Activated CD4-positive, alpha-beta T cell treated with anti-CD3 and anti-CD28 coated beads for 36 hours (primary cell): ENCODE measurements at regions not wholly inside any gene's neighbourhood (a gene's known extent, or its start where the extent isn't known, plus 50 kb on each side); places are given as distances from the start of the nearest gene placed in this dataset.
A peak's percentile ranks its signal among the peaks of the same experiment; 100 is the strongest.

Experiments used
- ATAC-seq: fragments of 200-7000 bp; cut with Tn5 transposase; one replicate; pipeline ENCODE4 v1.10.0; 2021; ENCODE audit warnings: mild to moderate bottlenecking, moderate library complexity
- CTCF ChIA-PET: fragments of 350-600 bp; sonication (Branson Sonifier 250); formaldehyde crosslinking; loops from one replicate; lab custom pipeline; 2021; ENCODE audit warnings: antibody characterized with exemption; lab: Charles Lee
- POLR2A ChIA-PET: fragments of 350-600 bp; sonication (Branson Sonifier 250); formaldehyde crosslinking; loops from one replicate; lab custom pipeline; 2021; ENCODE audit warnings: antibody characterized with exemption, inconsistent platforms; lab: Charles Lee
- DNase-seq: peaks from one replicate; pipeline ENCODE4 v3.0.0-alpha.2; 2020
- H3K27ac Mint-ChIP-seq: one replicate; pipeline ENCODE4 v1.8.0; 2021; ENCODE audit warnings: mixed read lengths
- H3K27me3 Mint-ChIP-seq: one replicate; pipeline ENCODE4 v1.8.0; 2021; ENCODE audit warnings: mixed read lengths
- H3K36me3 Mint-ChIP-seq: one replicate; pipeline ENCODE4 v1.8.0; 2021; ENCODE audit warnings: low read depth, mixed read lengths
- H3K4me1 Mint-ChIP-seq: one replicate; pipeline ENCODE4 v1.8.0; 2021; ENCODE audit warnings: mixed read lengths
- H3K4me3 Mint-ChIP-seq: one replicate; pipeline ENCODE4 v1.8.0; 2021; ENCODE audit warnings: mild to moderate bottlenecking, moderate library complexity, mixed read lengths
- H3K9me3 Mint-ChIP-seq: one replicate; pipeline ENCODE4 v1.8.0; 2021; ENCODE audit warnings: low read depth, mixed read lengths
- intact Hi-C, 2 experiments: fragments of 100-400 bp; cut with DNase I in 1 of 2; cut with micrococcal nuclease in 1 of 2; formaldehyde crosslinking; loops; one replicate each; pipeline versions ENCODE4 v1.14.2 to v1.15.1; 2022 to 2024; cut with DNase I, micrococcal nuclease

DNA sequence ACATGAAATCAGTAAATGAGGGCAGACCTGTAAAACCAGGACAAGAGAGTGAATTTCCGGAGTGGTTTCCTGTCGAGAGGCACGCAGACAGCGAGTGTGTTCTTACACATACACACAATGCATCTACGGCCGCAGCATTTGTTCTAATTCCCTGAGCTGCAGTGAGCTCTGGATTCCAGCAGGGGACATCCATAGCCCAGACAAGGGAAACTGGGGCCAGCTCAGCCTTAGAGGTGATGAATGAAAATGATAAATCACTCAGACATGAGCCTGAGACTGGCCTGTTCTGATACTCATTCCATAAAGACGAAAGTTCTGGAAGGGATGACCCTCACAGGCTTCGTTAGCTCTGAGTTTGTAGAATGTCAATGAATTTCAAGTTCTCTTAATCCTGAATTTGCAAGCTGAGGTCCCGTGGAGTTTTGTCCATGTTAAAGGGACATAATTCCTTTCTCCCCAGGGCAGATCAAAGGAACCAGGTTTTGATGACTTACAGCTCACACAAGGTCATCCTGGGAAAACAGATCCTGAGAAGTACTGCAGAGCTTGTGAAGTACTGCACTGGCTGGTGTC is 207.9 kb upstream of the C1orf87 start:
- CTCF ChIA-PET = interaction anchor here (0.5 to 1.4 kb wide), 14 partner anchors 10 to 768 kb away, joined by 3 to 5 read pairs (median 3); no protein-coding TSS in a partner anchor
- DNase-seq = peak; percentile 66
- Mint-ChIP-seq H3K9me3 (no peaks in the 10 kb centered on the region), H3K27me3 (no peaks in the 10 kb centered on the region), H3K27ac (no peak overlapping the region), H3K4me1 (peaks cover 9% of the 10 kb centered on the region), H3K4me3 (no peak overlapping the region), H3K36me3 (no peaks in the 10 kb centered on the region)
- POLR2A ChIA-PET = no interaction called here
- ATAC-seq = peak; percentile 93
- intact Hi-C loops = loop anchor here in 1 of 2 experiments (1.0 to 2.0 kb wide), 2 partner anchors 484 to 761 kb away; no protein-coding TSS in a partner anchor

GRCh38 chr1:60280819-60281218 is 207.2 kb upstream of the C1orf87 start:
- CTCF ChIA-PET = interaction anchor here (0.8 to 1.4 kb wide), 8 partner anchors 9 to 768 kb away, joined by 3 to 4 read pairs (median 3); no protein-coding TSS in a partner anchor
- H3K9me3 Mint-ChIP-seq = no peaks in the 10 kb centered on the region

GRCh38 chr1:60280256-60280655 is 206.7 kb upstream of the C1orf87 start:
- no peaks in the 10 kb centered on the region for H3K36me3 Mint-ChIP-seq
- no peak overlapping the region for H3K27ac Mint-ChIP-seq
- H3K4me3 Mint-ChIP-seq = no peak overlapping the region
- no peaks in the 10 kb centered on the region for H3K27me3 Mint-ChIP-seq
- H3K4me1 Mint-ChIP-seq = peaks cover 9% of the 10 kb centered on the region
- no peak for ATAC-seq
- intact Hi-C loops = loop anchor here in 1 of 2 experiments (2.0 kb wide), 1 partner anchor 763 kb away; no protein-coding TSS in a partner anchor
- H3K9me3 Mint-ChIP-seq = no peaks in the 10 kb centered on the region
- POLR2A ChIA-PET = no interaction called here
- CTCF ChIA-PET = no interaction called here
- no peak for DNase-seq

More at GRCh38 chr1:60280819-60281218, 207.2 kb upstream of the C1orf87 start:
- H3K4me3 Mint-ChIP-seq = no peak overlapping the region
- no peak for ATAC-seq
- H3K27ac Mint-ChIP-seq = no peak overlapping the region
- DNase-seq = no peak
- POLR2A ChIA-PET = no interaction called here
- H3K4me1 Mint-ChIP-seq = peaks cover 9% of the 10 kb centered on the region
- intact Hi-C loops = loop anchor here in 1 of 2 experiments (1.0 to 2.0 kb wide), 2 partner anchors 484 to 762 kb away; no protein-coding TSS in a partner anchor
- H3K36me3 Mint-ChIP-seq = no peaks in the 10 kb centered on the region
- no peaks in the 10 kb centered on the region for H3K27me3 Mint-ChIP-seq

GRCh38 chr1:60279798-60280197 is 206.2 kb upstream of the C1orf87 start:
- no peak overlapping the region for H3K4me3 Mint-ChIP-seq
- ChIA-PET CTCF (no interaction called here), POLR2A (no interaction called here)
- no peak overlapping the region for H3K27ac Mint-ChIP-seq
- no peaks in the 10 kb centered on the region for H3K36me3 Mint-ChIP-seq
- peaks cover 9% of the 10 kb centered on the region for H3K4me1 Mint-ChIP-seq
- H3K27me3 Mint-ChIP-seq = no peaks in the 10 kb centered on the region
- DNase-seq (no peak), ATAC-seq (no peak)
- H3K9me3 Mint-ChIP-seq = no peaks in the 10 kb centered on the region
- intact Hi-C loops = loop anchor here in 1 of 2 experiments (2.0 kb wide), 1 partner anchor 763 kb away; no protein-coding TSS in a partner anchor

DNA sequence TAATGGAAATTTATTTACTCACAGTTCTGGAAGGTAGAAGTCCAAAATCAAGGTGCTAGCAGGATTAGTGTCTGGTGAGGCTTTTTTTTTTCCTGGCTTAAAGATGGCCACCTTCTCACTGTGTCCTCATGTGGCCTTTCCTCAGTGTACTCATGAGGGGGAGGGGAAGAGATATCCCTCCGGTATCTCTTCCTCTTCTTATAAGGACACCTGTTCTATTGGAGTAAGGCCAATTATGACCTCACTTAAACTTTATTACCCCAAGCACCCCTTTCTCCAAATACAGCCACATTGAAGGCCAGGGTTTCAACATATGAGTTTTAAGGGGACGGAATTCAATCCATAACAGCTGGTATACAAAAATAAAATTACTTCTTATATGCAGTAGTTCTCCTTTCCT is 203.7 kb upstream of the C1orf87 start:
- no peaks in the 10 kb centered on the region for H3K36me3 Mint-ChIP-seq
- DNase-seq (no peak), ATAC-seq (no peak)
- intact Hi-C loops = no loop called here
- POLR2A ChIA-PET = no interaction called here
- no peak overlapping the region for H3K4me3 Mint-ChIP-seq
- no peaks in the 10 kb centered on the region for H3K9me3 Mint-ChIP-seq
- no peaks in the 10 kb centered on the region for H3K27me3 Mint-ChIP-seq
- CTCF ChIA-PET = no interaction called here
- peaks cover 9% of the 10 kb centered on the region for H3K4me1 Mint-ChIP-seq
- H3K27ac Mint-ChIP-seq = no peak overlapping the region

GRCh38 chr1:60274422-60275290 is 201.1 kb upstream of the C1orf87 start:
- intact Hi-C loops = no loop called here
- Mint-ChIP-seq H3K4me1 (no peaks in the 10 kb centered on the region), H3K27me3 (no peaks in the 10 kb centered on the region), H3K36me3 (no peaks in the 10 kb centered on the region), H3K9me3 (no peaks in the 10 kb centered on the region), H3K27ac (no peak overlapping the region), H3K4me3 (no peak overlapping the region)
- ATAC-seq (no peak), DNase-seq (no peak)
- POLR2A ChIA-PET = no interaction called here
- CTCF ChIA-PET = no interaction called here

DNA sequence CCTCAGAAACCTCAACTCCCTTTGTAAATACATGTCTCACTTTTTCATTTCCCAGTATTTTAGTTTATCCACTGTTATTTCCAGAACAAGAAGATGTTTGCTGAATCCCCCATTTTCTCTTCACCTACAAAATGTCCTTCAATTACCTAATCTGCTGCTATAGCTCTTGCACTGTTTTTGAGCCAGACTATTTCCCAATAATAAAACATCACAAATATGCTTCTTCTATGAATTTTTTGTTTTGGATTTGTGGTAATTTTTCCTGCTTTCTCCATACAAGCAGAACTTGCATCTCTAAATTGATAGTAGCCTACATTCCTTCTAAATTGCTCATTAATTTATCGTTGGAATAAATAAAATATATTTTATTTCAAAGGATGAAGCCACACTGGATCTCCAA is 199.6 kb upstream of the C1orf87 start:
- ATAC-seq (no peak), DNase-seq (no peak)
- intact Hi-C loops = no loop called here
- H3K4me3 Mint-ChIP-seq = no peak overlapping the region
- H3K9me3 Mint-ChIP-seq = no peaks in the 10 kb centered on the region
- ChIA-PET POLR2A (no interaction called here), CTCF (no interaction called here)
- no peak overlapping the region for H3K27ac Mint-ChIP-seq
- H3K27me3 Mint-ChIP-seq = peaks cover 1% of the 10 kb centered on the region
- no peaks in the 10 kb centered on the region for H3K4me1 Mint-ChIP-seq
- no peaks in the 10 kb centered on the region for H3K36me3 Mint-ChIP-seq

- Mint-ChIP-seq H3K9me3 (no peaks in the 10 kb centered on the region), H3K27ac (no peak overlapping the region), H3K36me3 (no peaks in the 10 kb centered on the region), H3K27me3 (peaks cover 2% of the 10 kb centered on the region), H3K4me1 (no peaks in the 10 kb centered on the region), H3K4me3 (no peak overlapping the region)
- DNase-seq = no peak
- ChIA-PET CTCF (interaction anchor here (1.8 kb wide), 1 partner anchor 10 kb away, joined by 4 read pairs; no protein-coding TSS in a partner anchor), POLR2A (no interaction called here)
- intact Hi-C loops = no loop called here
- ATAC-seq = no peak
Observed at GRCh38 chr1:60271041-60271440, 197.5 kb upstream of the C1orf87 start.

DNA sequence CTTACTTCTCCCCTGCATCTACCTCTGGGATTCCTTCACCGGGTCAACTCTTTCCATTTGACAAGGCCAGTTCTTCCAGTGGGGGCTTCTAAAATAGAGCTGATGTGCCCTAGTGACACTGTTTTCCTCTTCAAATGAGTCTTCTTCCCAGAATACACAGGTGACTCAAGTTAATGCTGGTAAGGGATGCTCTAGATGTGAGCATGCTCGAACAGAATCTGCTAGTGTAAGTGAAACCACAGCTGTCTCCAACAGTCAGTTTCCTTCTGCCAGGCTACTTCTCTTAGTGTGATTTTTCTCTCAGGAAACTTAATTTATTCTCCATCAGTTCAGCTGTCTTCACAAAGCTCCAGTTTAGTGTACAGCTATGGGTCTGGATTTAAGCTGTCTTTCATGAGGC is 194.9 kb upstream of the C1orf87 start:
- no peak overlapping the region for H3K27ac Mint-ChIP-seq
- ChIA-PET POLR2A (no interaction called here), CTCF (no interaction called here)
- H3K4me3 Mint-ChIP-seq = no peak overlapping the region
- intact Hi-C loops = no loop called here
- DNase-seq (no peak), ATAC-seq (no peak)
- no peaks in the 10 kb centered on the region for H3K9me3 Mint-ChIP-seq
- peaks cover 2% of the 10 kb centered on the region for H3K27me3 Mint-ChIP-seq
- no peaks in the 10 kb centered on the region for H3K36me3 Mint-ChIP-seq
- H3K4me1 Mint-ChIP-seq = no peaks in the 10 kb centered on the region

DNA sequence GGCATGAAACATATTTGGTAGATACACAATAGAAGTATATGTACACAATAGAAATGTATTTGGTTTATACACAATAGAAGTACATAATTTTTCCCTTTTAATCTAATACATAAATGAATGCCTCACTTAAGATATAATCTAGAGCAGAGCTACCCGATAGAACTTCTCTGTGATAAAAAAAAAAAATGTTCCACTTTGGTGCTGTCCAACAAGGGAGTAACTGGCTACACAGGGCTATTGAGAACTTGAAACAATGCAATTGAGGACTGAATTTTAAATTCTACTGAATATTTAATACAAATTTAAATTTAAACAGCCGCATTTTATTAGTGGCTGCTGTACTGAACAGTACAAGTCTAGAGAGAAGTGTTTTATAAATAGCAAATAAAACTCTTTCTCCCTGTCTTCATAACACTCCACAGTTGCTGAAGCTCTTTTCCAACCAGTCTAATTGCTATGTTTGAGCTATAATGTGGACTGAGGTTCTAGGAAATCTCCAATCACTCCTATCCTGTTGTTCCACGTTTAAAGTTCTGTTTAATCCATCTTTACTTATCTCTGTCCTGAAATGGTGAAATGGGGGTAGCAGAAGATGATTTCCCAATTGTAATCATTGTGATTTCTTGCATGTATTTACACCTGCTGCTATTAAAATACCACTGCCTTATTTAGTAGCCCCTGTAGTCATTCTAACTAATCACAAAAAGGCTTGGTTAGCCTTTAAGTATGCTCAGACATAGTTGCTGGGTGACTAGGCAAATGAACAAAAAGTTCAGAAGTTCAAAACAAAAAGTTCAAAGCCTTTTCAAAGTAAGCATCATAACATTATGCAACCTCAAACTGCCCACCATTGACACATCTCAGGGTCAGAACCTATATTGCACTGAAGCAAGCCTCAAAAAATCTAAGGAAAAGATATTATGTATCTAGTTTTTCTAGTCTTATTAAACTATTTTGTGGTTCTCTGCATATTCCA is 192.3 kb upstream of the C1orf87 start:
- ChIA-PET POLR2A (no interaction called here), CTCF (interaction anchor here (0.9 to 1.1 kb wide), 2 partner anchors 16 to 151 kb away, joined by 3 read pairs; no protein-coding TSS in a partner anchor)
- Mint-ChIP-seq H3K27ac (no peak overlapping the region), H3K4me1 (no peaks in the 10 kb centered on the region), H3K4me3 (no peak overlapping the region), H3K36me3 (no peaks in the 10 kb centered on the region), H3K9me3 (no peaks in the 10 kb centered on the region), H3K27me3 (peaks cover 2% of the 10 kb centered on the region)
- ATAC-seq (no peak), DNase-seq (no peak)
- intact Hi-C loops = no loop called here

DNA sequence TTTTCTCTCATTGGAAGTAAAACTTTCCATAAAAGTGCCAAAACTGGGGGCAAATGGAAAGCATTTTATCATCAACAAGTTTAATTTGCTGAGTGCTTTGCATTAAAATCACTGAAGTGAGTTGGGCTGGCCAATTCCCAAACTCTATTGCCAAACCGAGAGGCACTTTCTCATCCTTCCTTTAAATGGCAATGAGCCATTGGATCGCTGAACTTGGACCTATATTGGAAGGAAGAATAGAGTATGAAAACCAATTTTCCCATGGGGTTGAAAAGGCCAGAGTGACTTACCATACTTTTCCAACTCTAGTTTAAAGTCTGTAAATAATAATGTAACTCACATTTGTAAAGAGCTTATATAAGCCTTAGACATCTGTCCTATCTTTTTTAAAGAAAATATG is 189.1 kb upstream of the C1orf87 start:
- Mint-ChIP-seq H3K36me3 (no peaks in the 10 kb centered on the region), H3K9me3 (no peaks in the 10 kb centered on the region), H3K4me1 (no peaks in the 10 kb centered on the region), H3K27ac (no peak overlapping the region), H3K27me3 (no peaks in the 10 kb centered on the region), H3K4me3 (no peak overlapping the region)
- DNase-seq = no peak
- POLR2A ChIA-PET = no interaction called here
- no peak for ATAC-seq
- CTCF ChIA-PET = no interaction called here
- intact Hi-C loops = no loop called here
